ENCODE measurements at regions not wholly inside any gene's neighbourhood (a gene's known extent, or its start where the extent isn't known, plus 50 kb on each side); places are given as distances from the start of the nearest gene placed in this dataset.

DNA sequence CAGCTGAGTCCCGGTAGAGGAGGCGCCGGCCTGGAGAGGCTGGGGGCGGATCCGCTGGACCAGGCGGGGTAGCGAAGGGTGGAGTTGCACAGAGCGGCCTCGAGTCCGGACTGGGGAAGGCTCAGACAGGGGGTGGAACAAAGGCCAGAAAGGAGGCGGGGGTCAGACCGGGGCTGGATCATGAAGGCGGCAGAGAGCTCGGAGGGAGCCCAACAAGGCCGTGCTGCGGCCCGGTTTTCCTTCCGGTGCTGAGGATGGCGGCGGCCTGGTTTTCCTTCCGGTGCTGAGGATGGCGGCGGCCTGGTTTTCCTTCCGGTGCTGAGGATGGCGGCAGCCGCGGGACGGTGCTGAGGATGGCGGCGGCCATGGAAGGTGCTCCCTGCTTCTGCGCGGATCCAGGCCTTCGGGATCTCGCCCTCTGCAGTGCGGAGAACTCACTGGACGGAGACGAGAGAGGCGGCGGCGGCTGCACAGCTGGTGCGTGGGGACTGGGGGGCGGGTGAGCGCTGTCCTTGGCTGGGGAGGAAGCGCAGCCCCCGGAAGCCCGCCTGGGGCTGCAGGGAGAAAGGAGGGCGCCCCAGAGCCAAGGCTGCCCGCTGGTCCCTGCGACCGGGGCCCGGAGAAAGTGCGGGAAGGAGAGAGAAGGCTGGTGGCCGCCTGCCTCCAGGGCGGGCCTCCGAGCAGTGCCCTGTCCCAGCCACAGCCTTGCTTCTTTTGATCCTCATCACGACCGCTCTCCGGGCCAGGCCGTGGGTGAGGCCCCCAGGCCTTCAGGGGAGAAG lies 350.4 kb upstream of the B3GAT1 start:
- no peaks in the 10 kb centered on the region for H3K36me3 Mint-ChIP-seq
- H3K9me3 Mint-ChIP-seq: peaks cover 6% of the 10 kb centered on the region
- peaks cover 4% of the 10 kb centered on the region; the same call in 1 of the 2 replicates for H3K4me1 Mint-ChIP-seq
- DNase-seq (ENCODE audit: low spot score) (no peak), ATAC-seq (peak; percentile 47)
- H3K27me3 Mint-ChIP-seq (ENCODE audit: low read depth): peaks cover 2% of the 10 kb centered on the region; the same call in 1 of the 2 replicates
- no peak for TF ChIP-seq CBFB (CRISPR knock-in tag; IDR thresholded peaks at IDR 0.05; ENCODE audit: low read depth)
- TF ChIP-seq RELA (CRISPR knock-in tag; IDR thresholded peaks at IDR 0.05; ENCODE audit: borderline replicate concordance): no peak
- TF ChIP-seq, protein P1, sequence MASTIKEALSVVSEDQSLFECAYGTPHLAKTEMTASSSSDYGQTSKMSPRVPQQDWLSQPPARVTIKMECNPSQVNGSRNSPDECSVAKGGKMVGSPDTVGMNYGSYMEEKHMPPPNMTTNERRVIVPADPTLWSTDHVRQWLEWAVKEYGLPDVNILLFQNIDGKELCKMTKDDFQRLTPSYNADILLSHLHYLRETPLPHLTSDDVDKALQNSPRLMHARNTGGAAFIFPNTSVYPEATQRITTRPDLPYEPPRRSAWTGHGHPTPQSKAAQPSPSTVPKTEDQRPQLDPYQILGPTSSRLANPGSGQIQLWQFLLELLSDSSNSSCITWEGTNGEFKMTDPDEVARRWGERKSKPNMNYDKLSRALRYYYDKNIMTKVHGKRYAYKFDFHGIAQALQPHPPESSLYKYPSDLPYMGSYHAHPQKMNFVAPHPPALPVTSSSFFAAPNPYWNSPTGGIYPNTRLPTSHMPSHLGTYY (CRISPR knock-in tag; IDR thresholded peaks at IDR 0.05): no peak
- TF ChIP-seq ESRRA (CRISPR knock-in tag; IDR thresholded peaks at IDR 0.05; ENCODE audit: borderline replicate concordance): no peak
- TF ChIP-seq GRHL2 (CRISPR knock-in tag; IDR thresholded peaks at IDR 0.05; ENCODE audit: insufficient replicate concordance, severe bottlenecking): no peak
- TF ChIP-seq, protein P2, sequence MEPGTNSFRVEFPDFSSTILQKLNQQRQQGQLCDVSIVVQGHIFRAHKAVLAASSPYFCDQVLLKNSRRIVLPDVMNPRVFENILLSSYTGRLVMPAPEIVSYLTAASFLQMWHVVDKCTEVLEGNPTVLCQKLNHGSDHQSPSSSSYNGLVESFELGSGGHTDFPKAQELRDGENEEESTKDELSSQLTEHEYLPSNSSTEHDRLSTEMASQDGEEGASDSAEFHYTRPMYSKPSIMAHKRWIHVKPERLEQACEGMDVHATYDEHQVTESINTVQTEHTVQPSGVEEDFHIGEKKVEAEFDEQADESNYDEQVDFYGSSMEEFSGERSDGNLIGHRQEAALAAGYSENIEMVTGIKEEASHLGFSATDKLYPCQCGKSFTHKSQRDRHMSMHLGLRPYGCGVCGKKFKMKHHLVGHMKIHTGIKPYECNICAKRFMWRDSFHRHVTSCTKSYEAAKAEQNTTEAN (CRISPR knock-in tag; IDR thresholded peaks at IDR 0.05): no peak
- TF ChIP-seq FOXP1 (CRISPR knock-in tag; IDR thresholded peaks at IDR 0.05; ENCODE audit: borderline replicate concordance): no peak
- TF ChIP-seq SMAD3 (CRISPR knock-in tag; IDR thresholded peaks at IDR 0.05; ENCODE audit: borderline replicate concordance): no peak
- TF ChIP-seq MYBL2 (CRISPR knock-in tag; IDR thresholded peaks at IDR 0.05): no peak
- TF ChIP-seq MXD4 (CRISPR knock-in tag; IDR thresholded peaks at IDR 0.05; ENCODE audit: borderline replicate concordance): no peak
- no peak for TF ChIP-seq TCF7 (CRISPR knock-in tag; IDR thresholded peaks at IDR 0.05; ENCODE audit: low read depth)
- no peak for TF ChIP-seq CTCF (IDR thresholded peaks at IDR 0.05)
- no peak for TF ChIP-seq ATF1 (CRISPR knock-in tag; IDR thresholded peaks at IDR 0.05)
- TF ChIP-seq, protein P3, sequence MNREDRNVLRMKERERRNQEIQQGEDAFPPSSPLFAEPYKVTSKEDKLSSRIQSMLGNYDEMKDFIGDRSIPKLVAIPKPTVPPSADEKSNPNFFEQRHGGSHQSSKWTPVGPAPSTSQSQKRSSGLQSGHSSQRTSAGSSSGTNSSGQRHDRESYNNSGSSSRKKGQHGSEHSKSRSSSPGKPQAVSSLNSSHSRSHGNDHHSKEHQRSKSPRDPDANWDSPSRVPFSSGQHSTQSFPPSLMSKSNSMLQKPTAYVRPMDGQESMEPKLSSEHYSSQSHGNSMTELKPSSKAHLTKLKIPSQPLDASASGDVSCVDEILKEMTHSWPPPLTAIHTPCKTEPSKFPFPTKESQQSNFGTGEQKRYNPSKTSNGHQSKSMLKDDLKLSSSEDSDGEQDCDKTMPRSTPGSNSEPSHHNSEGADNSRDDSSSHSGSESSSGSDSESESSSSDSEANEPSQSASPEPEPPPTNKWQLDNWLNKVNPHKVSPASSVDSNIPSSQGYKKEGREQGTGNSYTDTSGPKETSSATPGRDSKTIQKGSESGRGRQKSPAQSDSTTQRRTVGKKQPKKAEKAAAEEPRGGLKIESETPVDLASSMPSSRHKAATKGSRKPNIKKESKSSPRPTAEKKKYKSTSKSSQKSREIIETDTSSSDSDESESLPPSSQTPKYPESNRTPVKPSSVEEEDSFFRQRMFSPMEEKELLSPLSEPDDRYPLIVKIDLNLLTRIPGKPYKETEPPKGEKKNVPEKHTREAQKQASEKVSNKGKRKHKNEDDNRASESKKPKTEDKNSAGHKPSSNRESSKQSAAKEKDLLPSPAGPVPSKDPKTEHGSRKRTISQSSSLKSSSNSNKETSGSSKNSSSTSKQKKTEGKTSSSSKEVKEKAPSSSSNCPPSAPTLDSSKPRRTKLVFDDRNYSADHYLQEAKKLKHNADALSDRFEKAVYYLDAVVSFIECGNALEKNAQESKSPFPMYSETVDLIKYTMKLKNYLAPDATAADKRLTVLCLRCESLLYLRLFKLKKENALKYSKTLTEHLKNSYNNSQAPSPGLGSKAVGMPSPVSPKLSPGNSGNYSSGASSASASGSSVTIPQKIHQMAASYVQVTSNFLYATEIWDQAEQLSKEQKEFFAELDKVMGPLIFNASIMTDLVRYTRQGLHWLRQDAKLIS (CRISPR knock-in tag; IDR thresholded peaks at IDR 0.05; ENCODE audit: borderline replicate concordance): no peak
- no peak for TF ChIP-seq KAT7 (CRISPR knock-in tag; IDR thresholded peaks at IDR 0.05; ENCODE audit: borderline replicate concordance)
- no peak for TF ChIP-seq ZNF512 (CRISPR knock-in tag; IDR thresholded peaks at IDR 0.05; ENCODE audit: borderline replicate concordance)
- TF ChIP-seq NR2C2 (CRISPR knock-in tag; IDR thresholded peaks at IDR 0.05): no peak
- TF ChIP-seq SMAD4 (CRISPR knock-in tag; IDR thresholded peaks at IDR 0.05): no peak
- ChIA-PET POLR2A (no interaction called here), CTCF (no interaction called here)
- no peak overlapping the region for H3K4me3 Mint-ChIP-seq
- no peak overlapping the region for H3K27ac Mint-ChIP-seq

All from WTC11 (cell line).